ENCODE measurements at regions not wholly inside any gene's neighbourhood (a gene's known extent, or its start where the extent isn't known, plus 50 kb on each side); places are given as distances from the start of the nearest gene placed in this dataset.

- no peak for TF ChIP-seq CTCF (IDR thresholded peaks at IDR 0.05)
- no peak for TF ChIP-seq POLR2A (IDR thresholded peaks at IDR 0.05)
These were observed 105.1 kb upstream of the SEL1L start for GRCh38 chr14:81638656-81639280.
